ENCODE measurements at regions not wholly inside any gene's neighbourhood (a gene's known extent, or its start where the extent isn't known, plus 50 kb on each side); places are given as distances from the start of the nearest gene placed in this dataset.

DNA sequence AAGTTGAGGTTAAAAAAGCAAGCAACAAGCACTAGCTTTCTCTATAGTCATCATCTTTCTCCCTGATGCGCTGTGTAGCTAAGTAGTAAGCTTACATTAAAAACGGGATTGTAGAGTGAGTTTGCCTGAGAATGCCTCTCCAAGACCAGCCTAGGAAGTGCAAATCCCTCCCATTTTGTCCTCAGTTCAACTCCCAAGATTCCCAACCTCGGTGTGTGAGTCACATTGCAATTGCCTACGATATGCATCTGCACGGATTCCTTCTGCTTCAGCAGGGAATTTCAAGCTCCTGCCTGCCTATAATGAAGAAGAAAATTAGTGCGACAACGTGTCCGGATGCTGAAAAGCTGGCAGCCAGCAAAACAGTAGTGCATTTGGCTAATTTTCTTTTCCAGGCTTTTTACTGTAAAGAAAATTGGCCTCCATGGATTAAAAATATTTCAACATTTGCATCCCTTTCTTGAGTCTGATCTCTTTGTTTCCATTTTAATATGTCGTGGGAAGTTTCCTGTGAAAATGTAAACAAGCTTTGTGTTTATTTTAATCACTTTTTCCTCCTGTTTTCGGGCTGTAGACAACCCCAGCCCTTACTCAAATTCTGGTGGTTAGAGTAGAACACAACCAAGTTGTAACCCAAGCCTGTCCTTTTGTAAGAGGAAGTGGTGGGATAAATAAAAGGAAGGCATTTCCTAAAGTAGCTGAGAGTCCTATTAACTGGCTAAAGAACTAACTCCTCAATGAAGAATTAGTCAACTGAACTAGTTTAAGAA is 58.4 kb upstream of the TET2 start:
- WGBS (ENCODE audit: insufficient coverage), result 91% methylated on average over 6 of the region's 10 CpGs
- Histone ChIP-seq H3K9me3 (ENCODE audit: control extremely low read depth in 1 of 3, control insufficient read depth in 2 of 3, insufficient read depth in 1 of 3, low read length in 2 of 3) (peaks cover 0 to 3% (median 2%) of the 10 kb centered on the region in 3 donors), H3K27ac (ENCODE audit: low read length in 2 of 2) (no peak overlapping the region), H3K4me3 (ENCODE audit: control extremely low read depth in 1 of 5, extremely low read depth in 1 of 5, insufficient read depth in 1 of 5, low read depth in 2 of 5, low read length in 4 of 5) (no peak overlapping the region), H2AFZ (ENCODE audit: insufficient read depth, low read depth, low read length, poor library complexity, severe bottlenecking) (no peak overlapping the region), H3K4me1 (ENCODE audit: control insufficient read depth in 2 of 2, insufficient read depth in 2 of 2, low read length in 2 of 2) (no peaks in the 10 kb centered on the region), H3K27me3 (replicated peaks in 1 of 4; ENCODE audit: control extremely low read depth in 1 of 4, control insufficient read depth in 3 of 4, insufficient read depth in 4 of 4, low read length in 3 of 4) (no peaks in the 10 kb centered on the region), H3K9ac (ENCODE audit: low read length) (no peak overlapping the region), H3K4me2 (replicated peaks; ENCODE audit: low read depth, low read length, poor library complexity, severe bottlenecking) (no peak overlapping the region), H3K36me3 (replicated peaks in 1 of 2; ENCODE audit: control extremely low read depth in 1 of 2, control insufficient read depth in 1 of 2, extremely low read depth in 1 of 2, insufficient read depth in 2 of 2, low read length in 1 of 2) (no peaks in the 10 kb centered on the region), H4K20me1 (ENCODE audit: control insufficient read depth, insufficient read depth, low read length, poor library complexity, severe bottlenecking) (no peaks in the 10 kb centered on the region), H3K79me2 (ENCODE audit: control insufficient read depth, insufficient read depth, low read length) (no peaks in the 10 kb centered on the region)
- intact Hi-C loops (cut with micrococcal nuclease), result no loop called here
- no peak overlapping the region for H3K4me3 Mint-ChIP-seq
- no peaks in the 10 kb centered on the region for H3K4me1 Mint-ChIP-seq
- no peak overlapping the region for H3K27ac Mint-ChIP-seq
- peaks cover 7% of the 10 kb centered on the region for H3K9me3 Mint-ChIP-seq (ENCODE audit: insufficient read depth)
- DNase-seq (no peak), ATAC-seq (ENCODE audit: low read depth) (no peak)
- ChIA-PET POLR2A (no interaction called here), CTCF (no interaction called here)
- peaks cover 23% of the 10 kb centered on the region for H3K27me3 Mint-ChIP-seq
- TF ChIP-seq EZH2 (IDR thresholded peaks at IDR 0.05; ENCODE audit: borderline replicate concordance, insufficient read depth, low read depth, low read length, poor library complexity, severe bottlenecking), result no peak

GRCh38 chr4:105092356-105092755 is 54.3 kb upstream of the TET2 start:
- H3K27ac Mint-ChIP-seq, result no peak overlapping the region
- no peaks in the 10 kb centered on the region for H3K36me3 ChIP-seq (replicated peaks in 1 of 2; ENCODE audit: control extremely low read depth in 1 of 2, control insufficient read depth in 1 of 2, extremely low read depth in 1 of 2, insufficient read depth in 2 of 2, low read length in 1 of 2)
- WGBS (ENCODE audit: insufficient coverage), result no CpG with 5 or more reads among the region's 1 CpG
- intact Hi-C loops (cut with micrococcal nuclease), result no loop called here
- H3K27me3 Mint-ChIP-seq, result peaks cover 4% of the 10 kb centered on the region
- no peak overlapping the region for H3K9ac ChIP-seq (ENCODE audit: low read length)
- no peak for TF ChIP-seq EZH2 (IDR thresholded peaks at IDR 0.05; ENCODE audit: borderline replicate concordance, insufficient read depth, low read depth, low read length, poor library complexity, severe bottlenecking)
- TF ChIP-seq, protein P1, sequence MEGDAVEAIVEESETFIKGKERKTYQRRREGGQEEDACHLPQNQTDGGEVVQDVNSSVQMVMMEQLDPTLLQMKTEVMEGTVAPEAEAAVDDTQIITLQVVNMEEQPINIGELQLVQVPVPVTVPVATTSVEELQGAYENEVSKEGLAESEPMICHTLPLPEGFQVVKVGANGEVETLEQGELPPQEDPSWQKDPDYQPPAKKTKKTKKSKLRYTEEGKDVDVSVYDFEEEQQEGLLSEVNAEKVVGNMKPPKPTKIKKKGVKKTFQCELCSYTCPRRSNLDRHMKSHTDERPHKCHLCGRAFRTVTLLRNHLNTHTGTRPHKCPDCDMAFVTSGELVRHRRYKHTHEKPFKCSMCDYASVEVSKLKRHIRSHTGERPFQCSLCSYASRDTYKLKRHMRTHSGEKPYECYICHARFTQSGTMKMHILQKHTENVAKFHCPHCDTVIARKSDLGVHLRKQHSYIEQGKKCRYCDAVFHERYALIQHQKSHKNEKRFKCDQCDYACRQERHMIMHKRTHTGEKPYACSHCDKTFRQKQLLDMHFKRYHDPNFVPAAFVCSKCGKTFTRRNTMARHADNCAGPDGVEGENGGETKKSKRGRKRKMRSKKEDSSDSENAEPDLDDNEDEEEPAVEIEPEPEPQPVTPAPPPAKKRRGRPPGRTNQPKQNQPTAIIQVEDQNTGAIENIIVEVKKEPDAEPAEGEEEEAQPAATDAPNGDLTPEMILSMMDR (IDR thresholded peaks at IDR 0.05), result no peak
- no peak overlapping the region for H3K4me3 Mint-ChIP-seq
- H3K9me3 Mint-ChIP-seq (ENCODE audit: insufficient read depth), result peaks cover 8% of the 10 kb centered on the region
- H3K4me3 ChIP-seq (ENCODE audit: control extremely low read depth in 1 of 5, extremely low read depth in 1 of 5, insufficient read depth in 1 of 5, low read depth in 2 of 5, low read length in 4 of 5), result no peak overlapping the region
- ChIA-PET POLR2A (no interaction called here), CTCF (no interaction called here)
- H2AFZ ChIP-seq (ENCODE audit: insufficient read depth, low read depth, low read length, poor library complexity, severe bottlenecking), result no peak overlapping the region
- no peaks in the 10 kb centered on the region for H3K4me1 ChIP-seq (ENCODE audit: control insufficient read depth in 2 of 2, insufficient read depth in 2 of 2, low read length in 2 of 2)
- H3K4me2 ChIP-seq (replicated peaks; ENCODE audit: low read depth, low read length, poor library complexity, severe bottlenecking), result no peak overlapping the region
- no peaks in the 10 kb centered on the region for H3K4me1 Mint-ChIP-seq
- DNase-seq (no peak), ATAC-seq (ENCODE audit: low read depth) (no peak)
- H3K9me3 ChIP-seq (ENCODE audit: control extremely low read depth in 1 of 3, control insufficient read depth in 2 of 3, insufficient read depth in 1 of 3, low read length in 2 of 3), result peaks cover 3 to 9% (median 3%) of the 10 kb centered on the region in 3 donors
- H3K27me3 ChIP-seq (replicated peaks in 1 of 4; ENCODE audit: control extremely low read depth in 1 of 4, control insufficient read depth in 3 of 4, insufficient read depth in 4 of 4, low read length in 3 of 4), result no peaks in the 10 kb centered on the region
- H3K27ac ChIP-seq (ENCODE audit: low read length in 2 of 2), result no peak overlapping the region
- no peaks in the 10 kb centered on the region for H3K79me2 ChIP-seq (ENCODE audit: control insufficient read depth, insufficient read depth, low read length)
- no peaks in the 10 kb centered on the region for H4K20me1 ChIP-seq (ENCODE audit: control insufficient read depth, insufficient read depth, low read length, poor library complexity, severe bottlenecking)
